Skin epidermis (tissue), 12 donors: ENCODE measurements at regions not wholly inside any gene's neighbourhood (a gene's known extent, or its start where the extent isn't known, plus 50 kb on each side); places are given as distances from the start of the nearest gene placed in this dataset.
A peak's percentile ranks its signal among the peaks of the same experiment; 100 is the strongest.
"Not testable (repeated sequence)": the region's sequence is repeated elsewhere in the genome, so short reads cannot be mapped to it uniquely, and the experiment has no call there.

Experiments
- H3K27ac ChIP-seq, 21 experiments: fragments of 200-600 bp; sonication (generic) in 11 of 21; one replicate each; pipeline ENCODE4 v1.5.0; 2020; ENCODE audit warnings: mild to moderate bottlenecking in 3 of 21, inconsistent platforms in 2 of 21, moderate library complexity in 2 of 21
- H3K4me3 ChIP-seq, 7 experiments: fragments of 200-600 bp; sonication (generic) in 2 of 7; one replicate each; pipeline ENCODE4 v1.5.0; 2020; ENCODE audit warnings: inconsistent platforms in 2 of 7, mild to moderate bottlenecking in 2 of 7, moderate library complexity in 1 of 7

DNA sequence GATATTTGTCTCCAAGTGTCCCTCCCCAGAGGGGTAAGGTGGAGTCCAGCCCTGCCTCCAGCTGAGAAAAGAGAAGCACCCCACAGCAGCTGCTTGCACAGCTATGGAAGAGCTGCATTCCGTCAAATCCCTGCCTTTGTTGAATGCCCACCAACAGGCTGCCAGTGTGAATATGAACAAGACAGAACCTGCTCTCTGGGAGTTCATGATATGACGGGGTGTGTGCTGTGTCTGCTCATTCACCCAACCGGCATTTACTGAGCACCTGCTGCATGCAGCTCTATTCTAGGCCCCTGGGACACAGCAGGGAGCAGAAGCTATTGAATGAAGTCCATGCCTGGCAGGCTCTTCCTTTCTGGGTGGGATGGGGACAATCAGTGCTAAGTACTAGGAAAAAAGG is 238.8 kb downstream of the GADD45G start:
- Histone ChIP-seq H3K27ac (peak overlapping the region in 4 of 21 experiments; percentile 26 to 53 (median 45)), H3K4me3 (no peak overlapping the region)

- H3K4me3 ChIP-seq: no peak overlapping the region
- peak overlapping the region in 4 of 21 experiments; percentile 26 to 53 (median 45) for H3K27ac ChIP-seq
Measured at GRCh38 chr9:89844075-89844474, 239.3 kb downstream of the GADD45G start.

DNA sequence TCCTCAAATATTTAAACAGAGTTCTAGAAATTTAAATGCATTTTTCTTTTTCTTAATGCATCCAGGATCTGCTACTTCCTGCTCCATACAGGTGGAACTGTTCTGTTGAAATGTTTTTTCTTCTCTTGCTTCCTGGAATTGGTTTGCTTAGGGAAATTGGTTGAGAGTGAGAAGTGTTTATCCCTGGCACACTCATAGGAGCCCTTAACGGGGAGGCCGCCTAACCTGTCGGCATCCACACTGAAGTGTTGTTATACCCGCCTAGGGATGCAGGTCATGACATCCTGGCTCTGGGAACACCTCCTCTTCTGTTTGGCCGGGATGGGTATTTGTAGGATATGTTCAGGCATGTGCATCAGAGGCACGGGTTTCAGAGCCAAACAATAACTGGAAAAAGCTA is 239.7 kb downstream of the GADD45G start:
- H3K27ac ChIP-seq: no peak overlapping the region

GRCh38 chr9:89845321-89845720 is 240.5 kb downstream of the GADD45G start:
- Histone ChIP-seq H3K27ac (peak overlapping the region in 1 of 21 experiments; percentile 29), H3K4me3 (no peak overlapping the region)

More for the DNA sequence above, 239.7 kb downstream of the GADD45G start:
- no peak overlapping the region for H3K4me3 ChIP-seq

GRCh38 chr9:89845862-89846261 is 241.1 kb downstream of the GADD45G start:
- peak overlapping the region in 1 of 21 experiments; percentile 29 for H3K27ac ChIP-seq
- H3K4me3 ChIP-seq: no peak overlapping the region

DNA sequence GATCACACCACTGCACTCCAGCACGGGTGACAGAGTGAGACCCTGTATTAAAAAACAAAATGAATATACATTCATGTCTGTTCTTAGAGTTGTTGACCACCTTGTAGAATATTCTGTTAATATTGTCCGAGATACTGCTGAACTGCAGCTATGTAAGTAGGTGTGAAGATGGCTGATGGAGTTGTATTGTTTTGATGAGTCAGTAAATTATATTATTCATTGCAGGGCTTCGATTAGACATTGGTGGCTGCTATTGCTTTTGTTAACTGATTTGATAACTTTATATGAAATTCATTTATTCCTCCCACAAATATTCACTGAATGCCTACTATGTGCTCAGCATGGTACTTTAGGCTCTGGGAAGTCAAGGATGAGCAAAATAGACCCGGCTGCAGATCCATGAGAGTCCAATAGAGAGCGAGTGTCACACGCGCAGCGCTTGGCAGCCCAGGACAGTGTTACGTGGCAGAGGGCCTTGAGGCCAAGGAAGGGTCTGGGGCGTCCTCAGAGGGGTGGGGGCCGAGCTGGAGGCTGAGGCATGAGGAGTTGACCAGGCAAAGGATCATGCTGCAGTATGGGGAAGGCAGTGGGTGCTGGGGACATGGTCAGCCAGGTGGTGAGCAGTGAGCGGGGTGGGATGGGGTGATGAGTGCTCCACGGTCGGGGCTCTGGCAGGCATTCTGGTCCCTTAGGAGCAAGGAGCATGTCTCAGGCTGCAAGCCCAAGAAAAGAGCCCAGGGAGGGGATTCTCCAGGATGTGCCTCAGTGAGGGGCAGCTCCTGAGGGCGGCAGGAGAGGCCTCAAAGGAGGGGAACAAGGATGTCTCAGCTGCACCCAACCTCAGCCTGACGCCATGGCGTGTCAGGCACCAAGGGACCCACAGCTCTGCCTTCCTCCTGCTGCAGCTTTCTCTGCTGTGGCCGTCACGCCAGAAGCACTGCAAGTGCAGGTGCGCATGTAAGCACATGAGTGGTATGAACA is 243.5 kb downstream of the GADD45G start:
- H3K27ac ChIP-seq: no peak overlapping the region

GRCh38 chr9:89849096-89849495 is 244.3 kb downstream of the GADD45G start:
- Histone ChIP-seq H3K27ac (no peak overlapping the region), H3K4me3 (no peak overlapping the region)

More for the DNA sequence above, 243.5 kb downstream of the GADD45G start:
- no peak overlapping the region for H3K4me3 ChIP-seq

- H3K27ac ChIP-seq: peak overlapping the region in 1 of 21 experiments; percentile 51
- no peak overlapping the region for H3K4me3 ChIP-seq
Measured at GRCh38 chr9:89850153-89850552, 245.3 kb downstream of the GADD45G start.

DNA sequence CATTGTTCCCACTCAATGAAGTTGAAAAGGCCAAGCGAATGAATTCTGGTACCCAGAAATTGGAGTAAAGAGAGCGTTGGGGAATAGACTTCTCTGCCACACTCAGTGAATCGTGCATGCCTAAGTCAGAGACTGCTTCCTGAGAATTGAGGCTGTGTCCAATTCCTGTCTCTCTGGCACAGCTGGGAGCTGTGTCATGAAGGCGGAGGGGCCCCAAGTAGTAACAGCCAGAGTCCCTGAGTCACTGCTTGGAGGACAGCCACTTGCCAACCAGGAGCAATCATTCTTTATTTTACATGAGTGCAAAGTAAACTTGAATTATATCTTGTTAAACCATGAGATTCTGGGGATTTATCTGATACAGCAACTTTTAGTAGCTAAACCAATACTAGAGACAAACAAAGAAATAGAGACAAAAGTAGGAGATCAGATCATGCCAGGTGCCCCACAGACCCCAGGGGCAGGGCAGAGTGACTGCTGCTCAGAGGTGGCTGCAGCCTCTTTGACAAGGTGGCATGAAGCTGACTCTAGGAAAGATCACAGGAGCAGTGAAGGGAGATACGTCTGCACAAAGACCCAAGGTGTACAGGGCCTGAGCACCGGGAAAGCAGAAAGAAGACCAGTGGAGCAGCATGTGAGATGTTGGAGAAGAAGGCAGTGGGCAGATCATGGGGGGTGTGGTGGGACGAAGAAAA is 246.0 kb downstream of the GADD45G start:
- H3K27ac ChIP-seq: peak overlapping the region in 1 of 21 experiments; percentile 51
- no peak overlapping the region for H3K4me3 ChIP-seq

GRCh38 chr9:89853161-89853560 is 248.3 kb downstream of the GADD45G start:
- Histone ChIP-seq H3K27ac (no peak overlapping the region), H3K4me3 (no peak overlapping the region)

- no peak overlapping the region for H3K4me3 ChIP-seq
- H3K27ac ChIP-seq: no peak overlapping the region
Measured at GRCh38 chr9:89853931-89854330, 249.1 kb downstream of the GADD45G start.

GRCh38 chr9:89854715-89855475 is 250.1 kb downstream of the GADD45G start:
- no peak overlapping the region for H3K27ac ChIP-seq
- H3K4me3 ChIP-seq: no peak overlapping the region

DNA sequence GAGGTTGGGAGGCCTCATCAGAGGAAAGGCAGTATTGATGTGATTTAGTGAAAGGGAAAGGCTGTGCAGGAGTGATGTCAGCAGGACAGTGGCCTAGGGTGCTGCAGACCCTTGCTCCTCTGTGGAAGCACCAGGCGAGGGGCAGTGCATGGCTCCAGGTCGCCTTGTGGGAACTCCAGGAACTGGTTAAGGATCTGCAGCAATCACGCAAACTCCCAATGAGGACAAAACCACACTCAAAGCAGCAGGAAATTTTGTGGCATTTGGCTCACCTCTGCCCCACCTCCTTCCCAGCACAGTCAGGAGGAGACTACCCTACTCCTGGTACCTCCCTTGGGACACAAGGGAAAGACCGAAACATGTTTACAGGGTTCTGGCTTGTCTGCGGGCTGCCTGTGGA is 251.5 kb downstream of the GADD45G start:
- not testable (repeated sequence) for H3K4me3 ChIP-seq, H3K27ac ChIP-seq

DNA sequence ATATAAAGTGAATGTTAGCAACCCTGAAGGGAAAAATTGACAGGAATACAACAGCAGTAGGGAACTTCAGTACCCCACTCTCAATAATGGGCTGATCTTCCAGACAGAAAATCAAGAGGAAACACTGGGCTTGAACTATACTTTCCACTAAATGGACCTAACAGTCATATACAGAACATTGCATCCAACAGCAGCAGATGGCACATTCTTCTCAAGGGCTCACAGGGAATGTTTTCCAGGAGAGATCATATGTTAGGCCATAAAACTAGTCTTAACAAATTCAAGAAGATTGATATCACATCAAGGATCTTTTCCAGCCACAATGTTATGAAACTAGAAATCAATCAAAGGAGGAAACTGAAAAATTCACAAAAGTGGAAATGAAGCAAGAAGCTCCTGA is 252.1 kb downstream of the GADD45G start:
- H3K27ac ChIP-seq, H3K4me3 ChIP-seq: not testable (repeated sequence)

GRCh38 chr9:89859842-89860241 is 255.0 kb downstream of the GADD45G start:
- H3K27ac ChIP-seq, H3K4me3 ChIP-seq: not testable (repeated sequence)

GRCh38 chr9:89861371-89861770 is 256.6 kb downstream of the GADD45G start:
- H3K4me3 ChIP-seq, H3K27ac ChIP-seq: not testable (repeated sequence)

DNA sequence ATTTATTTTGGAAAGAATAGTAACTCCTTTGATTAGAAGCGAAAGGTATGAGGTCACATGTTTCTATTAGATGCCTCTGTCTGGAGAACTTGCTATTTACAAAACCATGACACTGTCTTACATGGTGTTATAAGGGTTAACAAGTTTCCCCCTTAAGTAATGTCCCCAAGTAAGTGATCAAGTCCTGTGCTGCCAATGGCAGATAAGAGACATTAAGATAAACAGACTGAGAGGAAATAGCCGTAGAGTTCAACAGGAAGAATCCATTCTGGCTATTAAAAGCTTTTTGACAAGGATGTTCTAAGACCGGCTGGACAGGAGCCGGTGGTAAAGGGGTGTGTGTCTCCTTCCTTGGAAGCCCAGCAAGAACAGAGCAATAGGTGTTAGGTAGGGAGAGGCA is 257.5 kb downstream of the GADD45G start:
- no peak overlapping the region for H3K4me3 ChIP-seq
- H3K27ac ChIP-seq: no peak overlapping the region

DNA sequence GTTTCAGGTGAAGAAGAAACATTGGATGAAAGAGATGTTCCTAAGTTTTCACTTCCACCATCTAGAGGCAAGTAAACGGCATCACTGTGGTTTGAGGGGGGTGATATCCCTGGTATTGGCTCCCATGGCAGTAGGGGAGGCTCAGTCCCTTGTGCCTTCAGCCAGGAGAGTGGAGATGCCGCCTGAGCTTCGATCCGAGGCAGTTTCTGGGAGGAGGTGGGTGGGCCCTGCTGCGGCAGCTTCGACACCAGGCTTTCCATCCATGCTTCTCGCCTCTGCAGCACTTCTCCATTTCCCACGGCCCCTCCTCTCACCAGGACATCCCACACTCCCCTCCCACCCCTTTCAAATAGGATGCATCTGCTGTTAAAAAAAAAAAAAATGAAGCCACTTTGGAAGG is 258.3 kb downstream of the GADD45G start:
- no peak overlapping the region for H3K4me3 ChIP-seq
- no peak overlapping the region for H3K27ac ChIP-seq

DNA sequence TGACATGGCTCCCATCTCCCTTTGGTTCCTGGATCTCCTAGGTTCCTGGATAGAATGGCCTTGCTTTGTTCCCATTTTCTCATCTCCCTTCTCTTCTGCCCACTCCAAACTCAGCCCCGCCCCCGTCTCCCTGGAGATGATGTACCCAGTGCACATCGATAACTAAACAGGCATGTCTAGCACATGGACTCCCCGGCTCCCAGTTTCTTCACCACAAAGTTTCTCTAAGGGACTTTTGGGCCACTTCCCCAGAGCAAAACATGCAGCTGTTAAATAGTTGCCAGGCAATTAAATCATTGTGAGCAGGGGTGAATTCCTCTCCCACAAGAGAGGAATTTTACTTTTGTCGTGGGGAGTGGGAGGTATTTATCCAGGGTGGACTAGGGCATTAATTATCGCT is 259.0 kb downstream of the GADD45G start:
- H3K4me3 ChIP-seq: no peak overlapping the region
- H3K27ac ChIP-seq: peak overlapping the region in 2 of 21 experiments; percentile 42 to 65

DNA sequence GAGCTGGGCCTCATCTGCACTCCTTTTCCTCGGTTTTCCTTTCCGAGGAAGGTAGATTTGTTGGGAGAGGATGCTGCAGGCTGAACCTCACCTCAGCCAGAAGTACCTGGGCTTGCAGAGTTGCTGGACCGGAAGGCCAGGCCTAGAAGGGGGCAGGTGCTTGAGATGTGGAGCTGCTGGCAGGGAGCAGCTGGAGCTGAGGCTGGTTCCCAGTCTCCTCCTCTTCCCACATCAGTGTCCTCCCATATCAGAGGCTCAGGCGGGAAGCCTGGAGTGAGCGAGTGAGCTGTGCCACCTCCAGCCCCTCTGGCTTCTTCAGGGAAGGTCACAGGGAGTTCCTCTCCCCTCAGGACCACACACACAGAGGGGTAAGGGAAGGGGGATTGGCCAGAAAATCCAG is 259.4 kb downstream of the GADD45G start:
- Histone ChIP-seq H3K27ac (peak overlapping the region in 2 of 21 experiments; percentile 42 to 65), H3K4me3 (no peak overlapping the region)
